Stimulated activated memory B cell treated with anti-CD40 and anti-IgM and Interleukin-4, amounts not matched to agents 10 μg/mL and 1 μg/mL and 100 μg/mL, for 72 hours (primary cell): ENCODE measurements at regions not wholly inside any gene's neighbourhood (a gene's known extent, or its start where the extent isn't known, plus 50 kb on each side); places are given as distances from the start of the nearest gene placed in this dataset.

Source experiments
- ATAC-seq: fragments of 150-1000 bp; cut with Tn5 transposase; 2 replicates; pipeline ENCODE4 v1.10.0; 2021
- H3K27ac Mint-ChIP-seq: one replicate; pipeline ENCODE4 v1.8.0; 2022; ENCODE audit warnings: mild to moderate bottlenecking, mixed read lengths
- H3K27me3 Mint-ChIP-seq: one replicate; pipeline ENCODE4 v1.8.0; 2022; ENCODE audit warnings: mixed read lengths
- H3K36me3 Mint-ChIP-seq: one replicate; pipeline ENCODE4 v1.8.0; 2022; ENCODE audit warnings: mixed read lengths
- H3K4me1 Mint-ChIP-seq: one replicate; pipeline ENCODE4 v1.8.0; 2022; ENCODE audit warnings: mixed read lengths
- H3K4me3 Mint-ChIP-seq: one replicate; pipeline ENCODE4 v1.8.0; 2022; ENCODE audit warnings: mild to moderate bottlenecking, moderate library complexity, mixed read lengths
- H3K9me3 Mint-ChIP-seq: one replicate; pipeline ENCODE4 v1.8.0; 2022; ENCODE audit warnings: mixed read lengths

- Mint-ChIP-seq H3K27ac (no peak overlapping the region), H3K4me1 (no peaks in the 10 kb centered on the region), H3K9me3 (no peaks in the 10 kb centered on the region), H3K27me3 (peaks cover 10% of the 10 kb centered on the region), H3K36me3 (no peaks in the 10 kb centered on the region), H3K4me3 (no peak overlapping the region)
- ATAC-seq: no peak
These were observed 1321.5 kb upstream of the CELF4 start for GRCh38 chr18:38886861-38887670.

GRCh38 chr18:38886235-38886634 lies 1320.6 kb upstream of the CELF4 start:
- ATAC-seq: no peak
- Mint-ChIP-seq H3K9me3 (no peaks in the 10 kb centered on the region), H3K4me1 (no peaks in the 10 kb centered on the region)

GRCh38 chr18:38884050-38884449 lies 1318.5 kb upstream of the CELF4 start:
- Mint-ChIP-seq H3K36me3 (no peaks in the 10 kb centered on the region), H3K4me3 (no peak overlapping the region), H3K27me3 (peaks cover 26% of the 10 kb centered on the region), H3K27ac (no peak overlapping the region), H3K4me1 (no peaks in the 10 kb centered on the region), H3K9me3 (peaks cover 4% of the 10 kb centered on the region)
- no peak for ATAC-seq

More at GRCh38 chr18:38886235-38886634, 1320.6 kb upstream of the CELF4 start:
- Mint-ChIP-seq H3K27me3 (peaks cover 10% of the 10 kb centered on the region), H3K27ac (no peak overlapping the region), H3K4me3 (no peak overlapping the region), H3K36me3 (no peaks in the 10 kb centered on the region)

GRCh38 chr18:38883111-38883510 lies 1317.5 kb upstream of the CELF4 start:
- peaks cover 4% of the 10 kb centered on the region for H3K9me3 Mint-ChIP-seq
- H3K4me3 Mint-ChIP-seq: no peak overlapping the region
- ATAC-seq: no peak
- H3K4me1 Mint-ChIP-seq: no peaks in the 10 kb centered on the region
- H3K27ac Mint-ChIP-seq: no peak overlapping the region
- H3K27me3 Mint-ChIP-seq: peaks cover 26% of the 10 kb centered on the region
- no peaks in the 10 kb centered on the region for H3K36me3 Mint-ChIP-seq

- H3K27ac Mint-ChIP-seq: no peak overlapping the region
- peaks cover 22% of the 10 kb centered on the region for H3K27me3 Mint-ChIP-seq
- H3K9me3 Mint-ChIP-seq: peaks cover 4% of the 10 kb centered on the region
- no peaks in the 10 kb centered on the region for H3K4me1 Mint-ChIP-seq
- H3K36me3 Mint-ChIP-seq: no peaks in the 10 kb centered on the region
- H3K4me3 Mint-ChIP-seq: no peak overlapping the region
- ATAC-seq: no peak
These were observed 1314.3 kb upstream of the CELF4 start for GRCh38 chr18:38879871-38880270.

- no peak for ATAC-seq
- Mint-ChIP-seq H3K9me3 (no peaks in the 10 kb centered on the region), H3K36me3 (no peaks in the 10 kb centered on the region), H3K27me3 (no peaks in the 10 kb centered on the region), H3K4me3 (no peak overlapping the region), H3K27ac (no peak overlapping the region), H3K4me1 (no peaks in the 10 kb centered on the region)
These were observed 1306.7 kb upstream of the CELF4 start for GRCh38 chr18:38872342-38872741.

- Mint-ChIP-seq H3K36me3 (no peaks in the 10 kb centered on the region), H3K4me3 (no peak overlapping the region), H3K27ac (no peak overlapping the region), H3K27me3 (no peaks in the 10 kb centered on the region), H3K4me1 (no peaks in the 10 kb centered on the region), H3K9me3 (no peaks in the 10 kb centered on the region)
- ATAC-seq: no peak
These were observed 1303.2 kb upstream of the CELF4 start for GRCh38 chr18:38868757-38869156.

GRCh38 chr18:38867680-38868079 lies 1302.1 kb upstream of the CELF4 start:
- H3K4me1 Mint-ChIP-seq: no peaks in the 10 kb centered on the region
- no peak overlapping the region for H3K4me3 Mint-ChIP-seq
- H3K27ac Mint-ChIP-seq: no peak overlapping the region
- no peaks in the 10 kb centered on the region for H3K36me3 Mint-ChIP-seq
- H3K9me3 Mint-ChIP-seq: no peaks in the 10 kb centered on the region
- no peaks in the 10 kb centered on the region for H3K27me3 Mint-ChIP-seq
- ATAC-seq: no peak

- Mint-ChIP-seq H3K27ac (no peak overlapping the region), H3K27me3 (no peaks in the 10 kb centered on the region), H3K4me3 (no peak overlapping the region), H3K4me1 (no peaks in the 10 kb centered on the region), H3K36me3 (no peaks in the 10 kb centered on the region), H3K9me3 (peaks cover 5% of the 10 kb centered on the region)
- ATAC-seq: no peak
These were observed 1285.9 kb upstream of the CELF4 start for GRCh38 chr18:38851526-38851925.

GRCh38 chr18:38847326-38847725 lies 1281.7 kb upstream of the CELF4 start:
- Mint-ChIP-seq H3K4me1 (no peaks in the 10 kb centered on the region), H3K9me3 (peaks cover 6% of the 10 kb centered on the region), H3K36me3 (no peaks in the 10 kb centered on the region), H3K4me3 (no peak overlapping the region), H3K27ac (no peak overlapping the region), H3K27me3 (no peaks in the 10 kb centered on the region)
- ATAC-seq: no peak

GRCh38 chr18:38843291-38843690 lies 1277.7 kb upstream of the CELF4 start:
- Mint-ChIP-seq H3K36me3 (no peaks in the 10 kb centered on the region), H3K4me1 (no peaks in the 10 kb centered on the region), H3K4me3 (no peak overlapping the region), H3K9me3 (peaks cover 6% of the 10 kb centered on the region), H3K27me3 (no peaks in the 10 kb centered on the region), H3K27ac (no peak overlapping the region)
- ATAC-seq: no peak

GRCh38 chr18:38826247-38826646 lies 1260.6 kb upstream of the CELF4 start:
- Mint-ChIP-seq H3K27me3 (no peaks in the 10 kb centered on the region), H3K4me3 (no peak overlapping the region), H3K4me1 (no peaks in the 10 kb centered on the region), H3K36me3 (no peaks in the 10 kb centered on the region), H3K27ac (no peak overlapping the region), H3K9me3 (no peaks in the 10 kb centered on the region)
- ATAC-seq: no peak

GRCh38 chr18:38811209-38811608 lies 1245.6 kb upstream of the CELF4 start:
- no peak for ATAC-seq

GRCh38 chr18:38810789-38811188 lies 1245.2 kb upstream of the CELF4 start:
- no peak overlapping the region for H3K4me3 Mint-ChIP-seq
- no peaks in the 10 kb centered on the region for H3K4me1 Mint-ChIP-seq
- H3K27ac Mint-ChIP-seq: no peak overlapping the region
- no peaks in the 10 kb centered on the region for H3K36me3 Mint-ChIP-seq
- no peak for ATAC-seq
- no peaks in the 10 kb centered on the region for H3K9me3 Mint-ChIP-seq
- no peaks in the 10 kb centered on the region for H3K27me3 Mint-ChIP-seq

More at GRCh38 chr18:38811209-38811608, 1245.6 kb upstream of the CELF4 start:
- H3K9me3 Mint-ChIP-seq: no peaks in the 10 kb centered on the region
- no peak overlapping the region for H3K27ac Mint-ChIP-seq
- H3K4me3 Mint-ChIP-seq: no peak overlapping the region
- no peaks in the 10 kb centered on the region for H3K27me3 Mint-ChIP-seq
- H3K36me3 Mint-ChIP-seq: no peaks in the 10 kb centered on the region
- no peaks in the 10 kb centered on the region for H3K4me1 Mint-ChIP-seq

- Mint-ChIP-seq H3K4me3 (no peak overlapping the region), H3K4me1 (no peaks in the 10 kb centered on the region), H3K9me3 (no peaks in the 10 kb centered on the region), H3K27ac (no peak overlapping the region), H3K27me3 (no peaks in the 10 kb centered on the region), H3K36me3 (no peaks in the 10 kb centered on the region)
- ATAC-seq: peak; percentile 45
These were observed 1242.3 kb upstream of the CELF4 start for GRCh38 chr18:38807915-38808314.

GRCh38 chr18:38805256-38805655 lies 1239.7 kb upstream of the CELF4 start:
- ATAC-seq: no peak
- H3K27ac Mint-ChIP-seq: no peak overlapping the region
- H3K36me3 Mint-ChIP-seq: no peaks in the 10 kb centered on the region
- no peaks in the 10 kb centered on the region for H3K9me3 Mint-ChIP-seq
- H3K27me3 Mint-ChIP-seq: no peaks in the 10 kb centered on the region
- H3K4me3 Mint-ChIP-seq: no peak overlapping the region
- no peaks in the 10 kb centered on the region for H3K4me1 Mint-ChIP-seq
